GM23248 (cell line): ENCODE measurements at regions not wholly inside any gene's neighbourhood (a gene's known extent, or its start where the extent isn't known, plus 50 kb on each side); places are given as distances from the start of the nearest gene placed in this dataset.

ENCODE experiments used
- EZH2 ChIP-seq: fragments of 200-600 bp; sonication (generic); IDR thresholded peaks from 2 replicates; pipeline ENCODE4 v1.6.1; 2018; ENCODE audit warnings: antibody characterized with exemption, mild to moderate bottlenecking; ENCODE audit not compliant: insufficient read depth, poor library complexity, severe bottlenecking
- EZH2phosphoT487 ChIP-seq: fragments of 200-600 bp; sonication (generic); IDR thresholded peaks from 2 replicates; pipeline ENCODE4 v1.6.1; 2018; ENCODE audit warnings: antibody characterized with exemption, moderate library complexity, mild to moderate bottlenecking, low read depth; ENCODE audit not compliant: insufficient read depth

DNA sequence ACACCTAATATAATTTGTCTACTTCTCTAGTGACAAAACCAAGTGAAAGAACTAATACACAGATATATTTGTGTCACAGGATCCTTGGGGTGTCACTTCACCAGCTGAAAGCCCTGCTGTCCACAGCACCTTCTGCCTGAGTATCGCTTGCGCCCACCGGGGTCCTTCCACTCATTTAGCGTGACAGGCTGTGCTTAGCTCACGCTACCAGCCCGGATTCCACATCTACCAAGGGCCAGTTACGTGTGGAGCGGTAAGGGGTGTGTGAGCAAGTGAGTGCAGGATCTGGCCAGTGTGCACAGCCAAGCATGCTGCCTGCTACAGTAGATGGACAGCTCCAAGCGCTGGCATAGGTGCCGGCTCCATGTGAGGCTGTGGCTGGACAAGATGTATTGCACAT lies 810.9 kb downstream of the NSUN3 start:
- no peak for TF ChIP-seq EZH2
- TF ChIP-seq EZH2phosphoT487, result no peak
